GM23338 (cell line): ENCODE measurements at regions not wholly inside any gene's neighbourhood (a gene's known extent, or its start where the extent isn't known, plus 50 kb on each side); places are given as distances from the start of the nearest gene placed in this dataset.

Experiments used
- ATAC-seq: fragments of 200-7000 bp; cut with Tn5 transposase; 3 replicates; pipeline ENCODE4 v1.9.1; 2020
- DNase-seq: peaks from one replicate; pipeline ENCODE4 v3.0.0-alpha.2; 2015; ENCODE audit warnings: low spot score
- H2AFZ ChIP-seq: fragments of 200-600 bp; sonication (generic); 2 replicates; pipeline ENCODE4 v1.8.0; 2016; ENCODE audit warnings: antibody characterized with exemption, mild to moderate bottlenecking, moderate library complexity
- H3F3A ChIP-seq: fragments of 200-600 bp; sonication (generic); replicated peaks from 2 replicates; pipeline ENCODE4 v1.8.0; 2017; ENCODE audit warnings: antibody characterized with exemption, mixed run types, low read depth
- H3K27ac ChIP-seq: fragments of 200-600 bp; sonication (generic); 2 replicates; pipeline ENCODE4 v1.6.1; 2016; ENCODE audit warnings: low read depth
- H3K27me3 ChIP-seq: fragments of 200-600 bp; sonication (generic); 2 replicates; pipeline ENCODE4 v1.8.0; 2016; ENCODE audit warnings: mild to moderate bottlenecking, mixed run types, moderate library complexity; ENCODE audit not compliant: insufficient read depth
- H3K36me3 ChIP-seq: fragments of 200-600 bp; sonication (generic); 2 replicates; pipeline ENCODE4 v1.8.0; 2016; ENCODE audit warnings: mild to moderate bottlenecking; ENCODE audit not compliant: insufficient read depth
- H3K4me1 ChIP-seq: fragments of 200-600 bp; sonication (generic); 2 replicates; pipeline ENCODE4 v1.8.0; 2016; ENCODE audit warnings: mild to moderate bottlenecking, moderate library complexity; ENCODE audit not compliant: insufficient read depth
- H3K4me2 ChIP-seq: fragments of 200-600 bp; sonication (generic); 2 replicates; pipeline ENCODE4 v1.7.1; 2017; ENCODE audit warnings: mixed run types
- H3K4me3 ChIP-seq: fragments of 200-600 bp; sonication (generic); 2 replicates; pipeline ENCODE4 v1.6.1; 2016; ENCODE audit warnings: mixed run types
- H3K79me2 ChIP-seq: fragments of 200-600 bp; sonication (generic); replicated peaks from 2 replicates; pipeline ENCODE4 v1.8.0; 2017; ENCODE audit warnings: mild to moderate bottlenecking; ENCODE audit not compliant: insufficient read depth
- H3K9me2 ChIP-seq: fragments of 200-600 bp; sonication (generic); 2 replicates; pipeline ENCODE4 v1.8.0; 2017; ENCODE audit not compliant: insufficient read depth
- H4K20me1 ChIP-seq: fragments of 200-600 bp; sonication (generic); replicated peaks from 2 replicates; pipeline ENCODE4 v1.8.0; 2017; ENCODE audit warnings: mild to moderate bottlenecking; ENCODE audit not compliant: insufficient read depth
- H3K27ac Mint-ChIP-seq: 2 replicates; pipeline ENCODE4 v1.8.0; 2020; ENCODE audit warnings: inconsistent platforms, mild to moderate bottlenecking, moderate library complexity, mixed read lengths
- H3K27me3 Mint-ChIP-seq: 3 replicates; pipeline ENCODE4 v1.8.0; 2022; ENCODE audit warnings: low read depth, mild to moderate bottlenecking, moderate library complexity, mixed read lengths, inconsistent platforms; ENCODE audit not compliant: insufficient read depth, poor library complexity
- H3K36me3 Mint-ChIP-seq: 3 replicates; pipeline ENCODE4 v1.8.0; 2021; ENCODE audit warnings: low read depth, mild to moderate bottlenecking, inconsistent platforms, moderate library complexity, mixed read lengths
- H3K4me1 Mint-ChIP-seq: 3 replicates; pipeline ENCODE4 v1.8.0; 2020; ENCODE audit warnings: mild to moderate bottlenecking, inconsistent platforms, mixed read lengths
- H3K4me3 Mint-ChIP-seq: 3 replicates; pipeline ENCODE4 v1.8.0; 2021; ENCODE audit warnings: moderate library complexity, mild to moderate bottlenecking, inconsistent platforms, mixed read lengths
- H3K9me3 Mint-ChIP-seq: 3 replicates; pipeline ENCODE4 v1.8.0; 2020; ENCODE audit warnings: moderate library complexity, mild to moderate bottlenecking, inconsistent platforms, mixed read lengths
- CREB1 ChIP-seq: fragments of 250-450 bp; sonication (Bioruptor Pico); IDR thresholded peaks from 2 replicates; pipeline ENCODE4 v1.5.0; 2020; ENCODE audit warnings: low read depth, mild to moderate bottlenecking, moderate library complexity
- JUNB ChIP-seq: IDR thresholded peaks from one replicate; pipeline ENCODE4 v1.6.1; 2016; ENCODE audit warnings: antibody characterized with exemption; ENCODE audit not compliant: unreplicated experiment
- NANOG ChIP-seq: IDR thresholded peaks from 2 replicates; pipeline ENCODE4 v1.6.1; 2016; ENCODE audit warnings: antibody characterized with exemption, borderline replicate concordance
- POLR2AphosphoS5 ChIP-seq: IDR thresholded peaks from 2 replicates; pipeline ENCODE4 v1.6.1; 2016; ENCODE audit warnings: antibody characterized with exemption, low read depth
- ZNF114 ChIP-seq: fragments of 250-450 bp; sonication (Bioruptor Pico); IDR thresholded peaks from 2 replicates; pipeline ENCODE4 v1.5.0; 2020; ENCODE audit warnings: mild to moderate bottlenecking, moderate library complexity
- TF ChIP-seq, protein P1 (sequence below): fragments of 250-450 bp; sonication (Bioruptor Pico); IDR thresholded peaks from 2 replicates; pipeline ENCODE4 v1.5.0; 2020; ENCODE audit warnings: mild to moderate bottlenecking, moderate library complexity
- TF ChIP-seq, protein P2 (sequence below): IDR thresholded peaks from one replicate; pipeline ENCODE4 v1.6.1; 2018; ENCODE audit warnings: antibody characterized with exemption; ENCODE audit not compliant: unreplicated experiment
- TF ChIP-seq, protein P3 (sequence below), 2 experiments: fragments of 200-600 bp in 1 of 2; sonication (generic) in 1 of 2; conservative IDR thresholded peaks; 2 replicates each; pipeline versions ENCODE4 v1.5.1 to v1.6.1; 2016 to 2017; ENCODE audit warnings: antibody characterized with exemption in 2 of 2, low read depth in 2 of 2, mild to moderate bottlenecking in 2 of 2, moderate library complexity in 1 of 2

DNA sequence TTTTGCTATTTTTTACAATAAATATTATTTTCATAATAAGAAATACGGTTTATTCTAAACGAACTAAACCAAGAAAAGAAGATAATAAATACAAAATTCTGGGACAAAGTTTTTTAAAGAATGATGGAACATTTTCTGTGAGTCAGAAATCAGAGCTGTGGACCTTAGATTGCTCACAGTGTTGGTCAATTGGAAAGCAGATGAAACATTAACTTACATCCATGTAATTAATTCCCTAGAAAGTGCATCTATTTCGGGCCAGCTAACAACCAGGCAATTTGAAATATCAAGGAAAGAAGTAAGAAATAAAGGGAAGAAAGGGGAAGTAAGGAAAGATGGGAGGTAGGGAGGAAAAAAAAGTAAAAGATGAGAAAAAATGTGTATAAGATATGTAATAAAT, 1569.8 kb upstream of the TENM4 start (continued):
- TF ChIP-seq, protein P1, sequence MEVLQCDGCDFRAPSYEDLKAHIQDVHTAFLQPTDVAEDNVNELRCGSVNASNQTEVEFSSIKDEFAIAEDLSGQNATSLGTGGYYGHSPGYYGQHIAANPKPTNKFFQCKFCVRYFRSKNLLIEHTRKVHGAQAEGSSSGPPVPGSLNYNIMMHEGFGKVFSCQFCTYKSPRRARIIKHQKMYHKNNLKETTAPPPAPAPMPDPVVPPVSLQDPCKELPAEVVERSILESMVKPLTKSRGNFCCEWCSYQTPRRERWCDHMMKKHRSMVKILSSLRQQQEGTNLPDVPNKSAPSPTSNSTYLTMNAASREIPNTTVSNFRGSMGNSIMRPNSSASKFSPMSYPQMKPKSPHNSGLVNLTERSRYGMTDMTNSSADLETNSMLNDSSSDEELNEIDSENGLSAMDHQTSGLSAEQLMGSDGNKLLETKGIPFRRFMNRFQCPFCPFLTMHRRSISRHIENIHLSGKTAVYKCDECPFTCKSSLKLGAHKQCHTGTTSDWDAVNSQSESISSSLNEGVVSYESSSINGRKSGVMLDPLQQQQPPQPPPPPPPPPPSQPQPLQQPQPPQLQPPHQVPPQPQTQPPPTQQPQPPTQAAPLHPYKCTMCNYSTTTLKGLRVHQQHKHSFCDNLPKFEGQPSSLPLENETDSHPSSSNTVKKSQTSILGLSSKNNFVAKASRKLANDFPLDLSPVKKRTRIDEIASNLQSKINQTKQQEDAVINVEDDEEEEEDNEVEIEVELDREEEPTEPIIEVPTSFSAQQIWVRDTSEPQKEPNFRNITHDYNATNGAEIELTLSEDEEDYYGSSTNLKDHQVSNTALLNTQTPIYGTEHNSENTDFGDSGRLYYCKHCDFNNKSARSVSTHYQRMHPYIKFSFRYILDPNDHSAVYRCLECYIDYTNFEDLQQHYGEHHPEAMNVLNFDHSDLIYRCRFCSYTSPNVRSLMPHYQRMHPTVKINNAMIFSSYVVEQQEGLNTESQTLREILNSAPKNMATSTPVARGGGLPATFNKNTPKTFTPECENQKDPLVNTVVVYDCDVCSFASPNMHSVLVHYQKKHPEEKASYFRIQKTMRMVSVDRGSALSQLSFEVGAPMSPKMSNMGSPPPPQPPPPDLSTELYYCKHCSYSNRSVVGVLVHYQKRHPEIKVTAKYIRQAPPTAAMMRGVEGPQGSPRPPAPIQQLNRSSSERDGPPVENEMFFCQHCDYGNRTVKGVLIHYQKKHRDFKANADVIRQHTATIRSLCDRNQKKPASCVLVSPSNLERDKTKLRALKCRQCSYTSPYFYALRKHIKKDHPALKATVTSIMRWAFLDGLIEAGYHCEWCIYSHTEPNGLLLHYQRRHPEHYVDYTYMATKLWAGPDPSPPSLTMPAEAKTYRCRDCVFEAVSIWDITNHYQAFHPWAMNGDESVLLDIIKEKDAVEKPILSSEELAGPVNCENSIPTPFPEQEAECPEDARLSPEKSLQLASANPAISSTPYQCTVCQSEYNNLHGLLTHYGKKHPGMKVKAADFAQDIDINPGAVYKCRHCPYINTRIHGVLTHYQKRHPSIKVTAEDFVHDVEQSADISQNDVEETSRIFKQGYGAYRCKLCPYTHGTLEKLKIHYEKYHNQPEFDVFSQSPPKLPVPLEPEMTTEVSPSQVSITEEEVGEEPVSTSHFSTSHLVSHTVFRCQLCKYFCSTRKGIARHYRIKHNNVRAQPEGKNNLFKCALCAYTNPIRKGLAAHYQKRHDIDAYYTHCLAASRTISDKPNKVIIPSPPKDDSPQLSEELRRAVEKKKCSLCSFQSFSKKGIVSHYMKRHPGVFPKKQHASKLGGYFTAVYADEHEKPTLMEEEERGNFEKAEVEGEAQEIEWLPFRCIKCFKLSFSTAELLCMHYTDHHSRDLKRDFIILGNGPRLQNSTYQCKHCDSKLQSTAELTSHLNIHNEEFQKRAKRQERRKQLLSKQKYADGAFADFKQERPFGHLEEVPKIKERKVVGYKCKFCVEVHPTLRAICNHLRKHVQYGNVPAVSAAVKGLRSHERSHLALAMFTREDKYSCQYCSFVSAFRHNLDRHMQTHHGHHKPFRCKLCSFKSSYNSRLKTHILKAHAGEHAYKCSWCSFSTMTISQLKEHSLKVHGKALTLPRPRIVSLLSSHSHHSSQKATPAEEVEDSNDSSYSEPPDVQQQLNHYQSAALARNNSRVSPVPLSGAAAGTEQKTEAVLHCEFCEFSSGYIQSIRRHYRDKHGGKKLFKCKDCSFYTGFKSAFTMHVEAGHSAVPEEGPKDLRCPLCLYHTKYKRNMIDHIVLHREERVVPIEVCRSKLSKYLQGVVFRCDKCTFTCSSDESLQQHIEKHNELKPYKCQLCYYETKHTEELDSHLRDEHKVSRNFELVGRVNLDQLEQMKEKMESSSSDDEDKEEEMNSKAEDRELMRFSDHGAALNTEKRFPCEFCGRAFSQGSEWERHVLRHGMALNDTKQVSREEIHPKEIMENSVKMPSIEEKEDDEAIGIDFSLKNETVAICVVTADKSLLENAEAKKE (CRISPR knock-in tag): no peak
- TF ChIP-seq CREB1 (CRISPR knock-in tag) (no peak), NANOG (no peak), POLR2AphosphoS5 (no peak), JUNB (no peak), ZNF114 (CRISPR knock-in tag) (no peak)
- TF ChIP-seq, protein P2, sequence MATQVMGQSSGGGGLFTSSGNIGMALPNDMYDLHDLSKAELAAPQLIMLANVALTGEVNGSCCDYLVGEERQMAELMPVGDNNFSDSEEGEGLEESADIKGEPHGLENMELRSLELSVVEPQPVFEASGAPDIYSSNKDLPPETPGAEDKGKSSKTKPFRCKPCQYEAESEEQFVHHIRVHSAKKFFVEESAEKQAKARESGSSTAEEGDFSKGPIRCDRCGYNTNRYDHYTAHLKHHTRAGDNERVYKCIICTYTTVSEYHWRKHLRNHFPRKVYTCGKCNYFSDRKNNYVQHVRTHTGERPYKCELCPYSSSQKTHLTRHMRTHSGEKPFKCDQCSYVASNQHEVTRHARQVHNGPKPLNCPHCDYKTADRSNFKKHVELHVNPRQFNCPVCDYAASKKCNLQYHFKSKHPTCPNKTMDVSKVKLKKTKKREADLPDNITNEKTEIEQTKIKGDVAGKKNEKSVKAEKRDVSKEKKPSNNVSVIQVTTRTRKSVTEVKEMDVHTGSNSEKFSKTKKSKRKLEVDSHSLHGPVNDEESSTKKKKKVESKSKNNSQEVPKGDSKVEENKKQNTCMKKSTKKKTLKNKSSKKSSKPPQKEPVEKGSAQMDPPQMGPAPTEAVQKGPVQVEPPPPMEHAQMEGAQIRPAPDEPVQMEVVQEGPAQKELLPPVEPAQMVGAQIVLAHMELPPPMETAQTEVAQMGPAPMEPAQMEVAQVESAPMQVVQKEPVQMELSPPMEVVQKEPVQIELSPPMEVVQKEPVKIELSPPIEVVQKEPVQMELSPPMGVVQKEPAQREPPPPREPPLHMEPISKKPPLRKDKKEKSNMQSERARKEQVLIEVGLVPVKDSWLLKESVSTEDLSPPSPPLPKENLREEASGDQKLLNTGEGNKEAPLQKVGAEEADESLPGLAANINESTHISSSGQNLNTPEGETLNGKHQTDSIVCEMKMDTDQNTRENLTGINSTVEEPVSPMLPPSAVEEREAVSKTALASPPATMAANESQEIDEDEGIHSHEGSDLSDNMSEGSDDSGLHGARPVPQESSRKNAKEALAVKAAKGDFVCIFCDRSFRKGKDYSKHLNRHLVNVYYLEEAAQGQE: no peak

DNA sequence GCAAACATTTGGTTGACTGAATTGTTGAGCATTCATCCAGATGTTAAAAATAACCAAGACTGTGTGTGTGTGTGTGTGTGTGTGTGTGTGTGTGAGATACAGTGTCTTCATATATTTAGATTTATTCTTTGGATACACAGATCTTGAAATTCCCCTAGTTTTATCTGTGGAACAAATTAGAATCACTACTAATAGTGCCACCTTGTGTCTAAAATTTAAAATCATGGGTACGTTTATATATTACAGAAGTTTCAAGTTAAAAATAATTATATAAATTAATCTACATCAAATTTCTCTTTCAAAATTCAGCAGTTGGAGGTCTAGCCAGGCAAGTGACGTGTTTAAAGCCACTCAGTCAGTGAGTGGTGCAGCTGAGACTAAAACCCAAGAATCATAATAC, 1566.2 kb upstream of the TENM4 start:
- H3K27ac ChIP-seq: no peak overlapping the region
- no peaks in the 10 kb centered on the region; the same call in 1 of the 2 replicates for H4K20me1 ChIP-seq
- Mint-ChIP-seq H3K27ac (no peak overlapping the region), H3K27me3 (peaks cover 4% of the 10 kb centered on the region), H3K4me3 (no peak overlapping the region), H3K4me1 (no peaks in the 10 kb centered on the region), H3K36me3 (no peaks in the 10 kb centered on the region), H3K9me3 (no peaks in the 10 kb centered on the region)
- H3K79me2 ChIP-seq: no peaks in the 10 kb centered on the region
- no peak for ATAC-seq
- no peaks in the 10 kb centered on the region for H3F3A ChIP-seq
- no peaks in the 10 kb centered on the region for H3K27me3 ChIP-seq
- no peaks in the 10 kb centered on the region for H3K4me1 ChIP-seq
- no peak overlapping the region for H3K4me2 ChIP-seq
- no peak for DNase-seq
- no peak overlapping the region for H2AFZ ChIP-seq
- no peak for TF ChIP-seq POLR2AphosphoS5
- TF ChIP-seq, protein P3, sequence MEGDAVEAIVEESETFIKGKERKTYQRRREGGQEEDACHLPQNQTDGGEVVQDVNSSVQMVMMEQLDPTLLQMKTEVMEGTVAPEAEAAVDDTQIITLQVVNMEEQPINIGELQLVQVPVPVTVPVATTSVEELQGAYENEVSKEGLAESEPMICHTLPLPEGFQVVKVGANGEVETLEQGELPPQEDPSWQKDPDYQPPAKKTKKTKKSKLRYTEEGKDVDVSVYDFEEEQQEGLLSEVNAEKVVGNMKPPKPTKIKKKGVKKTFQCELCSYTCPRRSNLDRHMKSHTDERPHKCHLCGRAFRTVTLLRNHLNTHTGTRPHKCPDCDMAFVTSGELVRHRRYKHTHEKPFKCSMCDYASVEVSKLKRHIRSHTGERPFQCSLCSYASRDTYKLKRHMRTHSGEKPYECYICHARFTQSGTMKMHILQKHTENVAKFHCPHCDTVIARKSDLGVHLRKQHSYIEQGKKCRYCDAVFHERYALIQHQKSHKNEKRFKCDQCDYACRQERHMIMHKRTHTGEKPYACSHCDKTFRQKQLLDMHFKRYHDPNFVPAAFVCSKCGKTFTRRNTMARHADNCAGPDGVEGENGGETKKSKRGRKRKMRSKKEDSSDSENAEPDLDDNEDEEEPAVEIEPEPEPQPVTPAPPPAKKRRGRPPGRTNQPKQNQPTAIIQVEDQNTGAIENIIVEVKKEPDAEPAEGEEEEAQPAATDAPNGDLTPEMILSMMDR (conservative IDR thresholded peaks at IDR 0.05; ENCODE audit: low read depth in 2 of 2): peak in 1 of 2 experiments; percentile 35; a peak in 2 of 4 replicates
- H3K9me2 ChIP-seq: no peaks in the 10 kb centered on the region
- no peak overlapping the region for H3K4me3 ChIP-seq
- no peaks in the 10 kb centered on the region for H3K36me3 ChIP-seq
